Adrenal gland (tissue), 9 donors: ENCODE measurements at regions not wholly inside any gene's neighbourhood (a gene's known extent, or its start where the extent isn't known, plus 50 kb on each side); places are given as distances from the start of the nearest gene placed in this dataset.

Experiments used
- DNase-seq, 7 donors: peaks; one replicate each; pipeline ENCODE4 v3.0.0-alpha.2; 2019 to 2020
- H3K27ac ChIP-seq, 5 donors: fragments of 200-600 bp; sonication (generic) in 4 of 5; 1 replicate in 3 of 5; 2 replicates in 2 of 5; pipeline versions ENCODE4 v1.5.1 to v1.8.0; 2016 to 2020; ENCODE audit warnings: mild to moderate bottlenecking in 1 of 5
- H3K27me3 ChIP-seq: fragments of 200-600 bp; 2 replicates; pipeline ENCODE4 v1.8.0; 2021
- H3K36me3 ChIP-seq, 2 donors: fragments of 200-600 bp; replicated peaks in 1 of 2; 1 replicate in 1 of 2; 2 replicates in 1 of 2; pipeline versions ENCODE4 v1.5.1 to v1.8.0; 2018 to 2022
- H3K4me1 ChIP-seq, 2 donors: fragments of 200-600 bp; replicated peaks in 1 of 2; 1 replicate in 1 of 2; 2 replicates in 1 of 2; pipeline versions ENCODE4 v1.5.1 to v1.8.0; 2018 to 2021
- H3K4me3 ChIP-seq, 4 donors: fragments of 200-600 bp; sonication (generic) in 3 of 4; one replicate each; pipeline ENCODE4 v1.5.1; 2016 to 2018
- H3K9me3 ChIP-seq, 3 donors: fragments of 200-600 bp; sonication (generic) in 1 of 3; replicated peaks in 1 of 3; 1 replicate in 2 of 3; 2 replicates in 1 of 3; pipeline versions ENCODE4 v1.5.1 to v1.8.0; 2016 to 2021
- CTCF ChIP-seq, 6 experiments: fragments of 450-650 bp in 4 of 6; fragments of 200-600 bp in 2 of 6; sonication (generic) in 1 of 6; IDR thresholded peaks; 1 replicate in 5 of 6; 2 replicates in 1 of 6; pipeline versions ENCODE4 v1.5.1 to v1.8.0; 2016 to 2021; ENCODE audit warnings: antibody characterized with exemption in 6 of 6, mild to moderate bottlenecking in 2 of 6, moderate library complexity in 1 of 6
- POLR2A ChIP-seq, 2 donors: fragments of 450-650 bp; IDR thresholded peaks; one replicate each; pipeline ENCODE4 v1.6.1; 2017; ENCODE audit warnings: antibody characterized with exemption in 2 of 2, mild to moderate bottlenecking in 2 of 2, moderate library complexity in 1 of 2
- whole genome bisulfite sequencing, 4 donors: extraction: QIAGEN DNeasy Blood & Tissue Kit in 2 of 4; methylation state at CpG; one replicate each; pipeline versions ENCODE4 v1.1.5 to v1.1.7; 2013 to 2017; 5-methylcytosine and 5-hydroxymethylcytosine counted together
- intact Hi-C, 2 donors: fragments of 100-400 bp; cut with DNase I; formaldehyde crosslinking; loops; one replicate each; pipeline versions ENCODE4 v1.14.1 to v1.15.0; 2022 to 2023
- donor health status: healthy with polysubstance abuse.
- donor health status: Bipolar disorder and iron deficiency.
- donor health status: DM: yes; HTN: yes; CAD: no.
- donor health status: DM: no; HTN: no; CAD: no.
- donor health status: DM: no; HTN: no; CAD: no.

- WGBS, 4 donors, result 49 to 57% (median 50%) methylated on average over 6 of the region's 6 CpGs
- no peak overlapping the region for H3K4me3 ChIP-seq
- no peak for TF ChIP-seq POLR2A (IDR thresholded peaks at IDR 0.05)
- TF ChIP-seq CTCF (IDR thresholded peaks at IDR 0.05), result no peak
- intact Hi-C loops, result no loop called here
- H3K27ac ChIP-seq, result no peak overlapping the region
- no peaks in the 10 kb centered on the region for H3K36me3 ChIP-seq
- no peaks in the 10 kb centered on the region for H3K9me3 ChIP-seq
- H3K4me1 ChIP-seq, result peaks cover 0 to 4% of the 10 kb centered on the region in 2 donors
- no peaks in the 10 kb centered on the region for H3K27me3 ChIP-seq
- no peak for DNase-seq
These were observed 343.5 kb downstream of the RFPL4B start for GRCh38 chr6:112690497-112691202.

DNA sequence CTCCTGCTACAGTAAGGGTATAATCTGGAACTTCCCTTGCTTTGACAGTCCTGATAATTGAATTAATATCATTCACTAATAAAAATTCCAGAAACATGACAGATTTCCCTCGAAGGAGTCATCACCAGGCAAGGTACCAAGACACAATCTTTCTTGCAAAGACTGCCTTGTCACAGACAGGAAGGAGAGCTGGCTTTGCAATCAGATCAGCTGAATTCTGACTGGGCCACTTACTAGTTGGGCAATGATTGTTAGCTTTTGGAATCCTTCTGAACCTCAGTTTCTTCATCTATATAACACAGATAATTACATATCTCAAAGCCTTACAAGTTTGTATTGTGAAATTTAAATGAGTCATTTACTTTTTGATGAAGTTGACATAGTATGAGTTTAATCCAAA is 344.2 kb downstream of the RFPL4B start:
- DNase-seq, result peak in 3 of 7 donors; percentile 21 to 36 (median 25)
- no peak for TF ChIP-seq POLR2A (IDR thresholded peaks at IDR 0.05)
- no peak for TF ChIP-seq CTCF (IDR thresholded peaks at IDR 0.05)
- no peak overlapping the region for H3K4me3 ChIP-seq
- no peaks in the 10 kb centered on the region for H3K36me3 ChIP-seq
- 0 to 14% (median 11%) methylated on average over 1 of the region's 1 CpG for WGBS, 4 donors
- no peak overlapping the region for H3K27ac ChIP-seq
- intact Hi-C loops, result no loop called here
- no peaks in the 10 kb centered on the region for H3K9me3 ChIP-seq
- H3K4me1 ChIP-seq, result peaks cover 0 to 4% of the 10 kb centered on the region in 2 donors
- no peaks in the 10 kb centered on the region for H3K27me3 ChIP-seq

GRCh38 chr6:112695001-112695400 is 347.9 kb downstream of the RFPL4B start:
- no peaks in the 10 kb centered on the region for H3K9me3 ChIP-seq
- peaks cover 0 to 4% of the 10 kb centered on the region in 2 donors for H3K4me1 ChIP-seq
- TF ChIP-seq CTCF (IDR thresholded peaks at IDR 0.05), result no peak
- no peak for TF ChIP-seq POLR2A (IDR thresholded peaks at IDR 0.05)
- DNase-seq, result peak in 1 of 7 donors; percentile 1
- intact Hi-C loops, result no loop called here
- 20 to 31% (median 27%) methylated on average over 2 of the region's 2 CpGs for whole genome bisulfite sequencing, 4 donors
- H3K4me3 ChIP-seq, result no peak overlapping the region
- no peaks in the 10 kb centered on the region for H3K36me3 ChIP-seq
- no peak overlapping the region for H3K27ac ChIP-seq
- no peaks in the 10 kb centered on the region for H3K27me3 ChIP-seq

DNA sequence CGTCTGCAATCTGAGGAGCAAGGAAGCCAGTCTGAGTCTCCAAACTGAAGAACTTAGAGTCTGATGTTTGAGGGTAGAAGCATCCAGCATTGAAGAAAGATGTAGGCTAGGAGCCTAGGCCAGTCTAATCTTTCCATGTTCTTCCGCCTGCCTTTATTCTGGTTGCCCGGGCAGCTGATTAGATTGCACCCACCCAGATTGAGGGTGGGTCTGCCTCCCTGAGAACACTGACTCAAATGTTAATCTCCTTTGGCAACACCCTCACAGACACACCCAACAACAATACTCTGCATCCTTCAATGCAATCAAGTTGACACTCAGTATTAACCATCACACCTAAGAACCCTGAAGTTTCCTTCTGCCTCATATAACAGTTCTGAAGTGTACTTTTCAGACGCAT is 350.1 kb downstream of the RFPL4B start:
- no peak for DNase-seq
- Histone ChIP-seq H3K27me3 (no peaks in the 10 kb centered on the region), H3K9me3 (no peaks in the 10 kb centered on the region), H3K36me3 (no peaks in the 10 kb centered on the region), H3K4me3 (no peak overlapping the region), H3K27ac (no peak overlapping the region), H3K4me1 (no peaks in the 10 kb centered on the region)
- no peak for TF ChIP-seq CTCF (IDR thresholded peaks at IDR 0.05)
- intact Hi-C loops, result no loop called here
- WGBS, 4 donors, result 75 to 89% (median 80%) methylated on average over 4 of the region's 4 CpGs
